ENCODE measurements at regions not wholly inside any gene's neighbourhood (a gene's known extent, or its start where the extent isn't known, plus 50 kb on each side); places are given as distances from the start of the nearest gene placed in this dataset.

DNA sequence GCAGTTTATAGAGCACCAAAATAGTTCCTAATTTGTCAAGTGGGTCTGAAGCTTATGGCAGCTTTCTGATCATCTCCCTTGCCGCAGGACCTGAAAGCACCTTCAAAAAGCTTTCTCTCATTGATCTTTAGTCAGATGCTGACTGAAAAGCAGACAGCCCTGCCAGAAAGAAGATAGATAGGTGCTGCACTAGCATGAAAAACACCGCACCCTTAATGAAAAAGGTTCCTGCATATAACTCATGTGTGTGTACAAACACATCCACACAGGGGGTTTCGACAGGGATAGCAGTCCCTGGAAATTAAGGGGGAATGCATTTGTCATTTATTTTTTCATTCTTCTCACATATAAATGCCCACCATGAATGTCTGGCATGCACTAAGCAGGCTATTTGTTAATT, 361.7 kb upstream of the SNX7 start:
- TF ChIP-seq, protein P1, sequence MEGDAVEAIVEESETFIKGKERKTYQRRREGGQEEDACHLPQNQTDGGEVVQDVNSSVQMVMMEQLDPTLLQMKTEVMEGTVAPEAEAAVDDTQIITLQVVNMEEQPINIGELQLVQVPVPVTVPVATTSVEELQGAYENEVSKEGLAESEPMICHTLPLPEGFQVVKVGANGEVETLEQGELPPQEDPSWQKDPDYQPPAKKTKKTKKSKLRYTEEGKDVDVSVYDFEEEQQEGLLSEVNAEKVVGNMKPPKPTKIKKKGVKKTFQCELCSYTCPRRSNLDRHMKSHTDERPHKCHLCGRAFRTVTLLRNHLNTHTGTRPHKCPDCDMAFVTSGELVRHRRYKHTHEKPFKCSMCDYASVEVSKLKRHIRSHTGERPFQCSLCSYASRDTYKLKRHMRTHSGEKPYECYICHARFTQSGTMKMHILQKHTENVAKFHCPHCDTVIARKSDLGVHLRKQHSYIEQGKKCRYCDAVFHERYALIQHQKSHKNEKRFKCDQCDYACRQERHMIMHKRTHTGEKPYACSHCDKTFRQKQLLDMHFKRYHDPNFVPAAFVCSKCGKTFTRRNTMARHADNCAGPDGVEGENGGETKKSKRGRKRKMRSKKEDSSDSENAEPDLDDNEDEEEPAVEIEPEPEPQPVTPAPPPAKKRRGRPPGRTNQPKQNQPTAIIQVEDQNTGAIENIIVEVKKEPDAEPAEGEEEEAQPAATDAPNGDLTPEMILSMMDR (IDR thresholded peaks at IDR 0.05; ENCODE audit: unreplicated experiment), result no peak
- peaks cover 3% of the 10 kb centered on the region for H3K4me1 Mint-ChIP-seq (ENCODE audit: unreplicated experiment)
- H3K4me3 Mint-ChIP-seq (ENCODE audit: unreplicated experiment), result no peak overlapping the region
- H3K36me3 Mint-ChIP-seq (ENCODE audit: low read depth, unreplicated experiment), result no peaks in the 10 kb centered on the region
- DNase-seq (ENCODE audit: low spot score), result no peak
- no peaks in the 10 kb centered on the region for H3K27me3 Mint-ChIP-seq (ENCODE audit: unreplicated experiment)
- H3K27ac Mint-ChIP-seq (ENCODE audit: unreplicated experiment), result no peak overlapping the region
- no peaks in the 10 kb centered on the region for H3K9me3 Mint-ChIP-seq (ENCODE audit: unreplicated experiment)

DNA sequence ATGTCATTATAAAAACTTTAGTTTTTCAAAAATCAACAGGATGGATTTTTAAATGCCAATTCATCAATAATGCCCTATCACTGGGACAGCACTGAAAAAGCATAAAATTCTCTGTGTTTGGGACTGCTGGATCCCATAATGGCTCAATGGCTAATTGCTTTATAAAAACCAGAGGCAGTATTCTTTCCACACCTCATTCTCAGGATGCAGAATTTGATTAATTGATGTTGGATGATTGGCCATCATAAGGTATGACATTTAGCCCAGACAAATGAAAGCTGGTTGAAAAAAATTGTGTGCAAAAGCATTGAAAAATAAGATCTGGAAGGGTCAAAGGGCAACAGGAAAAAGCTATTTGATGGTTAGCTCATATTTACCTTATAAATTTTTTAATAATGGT, 362.2 kb upstream of the SNX7 start:
- no peaks in the 10 kb centered on the region for H3K9me3 Mint-ChIP-seq (ENCODE audit: unreplicated experiment)
- no peak for DNase-seq (ENCODE audit: low spot score)
- no peaks in the 10 kb centered on the region for H3K27me3 Mint-ChIP-seq (ENCODE audit: unreplicated experiment)
- TF ChIP-seq, protein P1 (IDR thresholded peaks at IDR 0.05; ENCODE audit: unreplicated experiment), result no peak
- peaks cover 3% of the 10 kb centered on the region for H3K4me1 Mint-ChIP-seq (ENCODE audit: unreplicated experiment)
- no peak overlapping the region for H3K27ac Mint-ChIP-seq (ENCODE audit: unreplicated experiment)
- H3K4me3 Mint-ChIP-seq (ENCODE audit: unreplicated experiment), result no peak overlapping the region
- H3K36me3 Mint-ChIP-seq (ENCODE audit: low read depth, unreplicated experiment), result no peaks in the 10 kb centered on the region

DNA sequence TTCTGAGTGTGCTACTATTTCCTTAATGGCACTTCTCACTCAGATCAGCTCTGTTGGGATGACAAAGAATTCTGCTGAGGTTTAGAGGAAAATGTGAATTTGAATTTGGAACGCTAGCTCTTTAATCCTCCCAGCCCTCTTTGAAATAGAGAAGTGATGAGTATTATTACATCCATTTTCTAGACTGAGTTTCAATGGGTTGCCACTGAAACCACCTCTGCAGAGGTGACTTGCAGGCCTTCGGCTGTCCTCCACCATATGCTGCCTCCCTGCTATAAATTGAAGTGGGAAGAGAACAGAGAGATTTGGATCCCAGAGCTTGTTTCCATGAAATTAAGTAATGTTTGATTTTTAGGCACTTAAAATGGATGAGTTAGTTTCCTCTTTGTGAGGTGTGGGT, 363.2 kb upstream of the SNX7 start:
- Mint-ChIP-seq H3K27me3 (ENCODE audit: unreplicated experiment) (no peaks in the 10 kb centered on the region), H3K4me3 (ENCODE audit: unreplicated experiment) (no peak overlapping the region), H3K27ac (ENCODE audit: unreplicated experiment) (no peak overlapping the region), H3K36me3 (ENCODE audit: low read depth, unreplicated experiment) (no peaks in the 10 kb centered on the region), H3K4me1 (ENCODE audit: unreplicated experiment) (peaks cover 3% of the 10 kb centered on the region), H3K9me3 (ENCODE audit: unreplicated experiment) (no peaks in the 10 kb centered on the region)
- TF ChIP-seq, protein P1 (IDR thresholded peaks at IDR 0.05; ENCODE audit: unreplicated experiment), result no peak
- DNase-seq (ENCODE audit: low spot score), result no peak

DNA sequence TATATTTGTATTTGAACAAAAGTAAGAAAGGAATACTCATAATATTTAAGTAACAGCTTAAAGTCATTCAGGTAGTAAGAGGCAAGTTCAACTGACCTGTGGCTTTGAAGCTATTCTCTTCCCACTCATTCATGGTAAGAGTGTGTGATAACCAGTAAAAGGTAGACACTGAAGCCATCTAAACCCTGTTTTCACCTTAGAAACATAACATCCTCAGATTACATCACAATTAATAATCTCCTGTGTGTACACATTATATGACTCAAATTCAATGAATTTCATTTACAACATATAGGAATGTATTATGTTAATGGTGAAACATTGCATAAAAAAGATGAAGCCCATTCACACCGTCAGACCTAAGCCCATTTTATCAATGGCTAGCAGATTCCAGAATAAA, 364.8 kb upstream of the SNX7 start:
- Mint-ChIP-seq H3K4me3 (ENCODE audit: unreplicated experiment) (no peak overlapping the region), H3K27me3 (ENCODE audit: unreplicated experiment) (no peaks in the 10 kb centered on the region), H3K27ac (ENCODE audit: unreplicated experiment) (no peak overlapping the region), H3K36me3 (ENCODE audit: low read depth, unreplicated experiment) (no peaks in the 10 kb centered on the region), H3K4me1 (ENCODE audit: unreplicated experiment) (no peaks in the 10 kb centered on the region), H3K9me3 (ENCODE audit: unreplicated experiment) (no peaks in the 10 kb centered on the region)
- no peak for DNase-seq (ENCODE audit: low spot score)
- TF ChIP-seq, protein P1 (IDR thresholded peaks at IDR 0.05; ENCODE audit: unreplicated experiment), result no peak

DNA sequence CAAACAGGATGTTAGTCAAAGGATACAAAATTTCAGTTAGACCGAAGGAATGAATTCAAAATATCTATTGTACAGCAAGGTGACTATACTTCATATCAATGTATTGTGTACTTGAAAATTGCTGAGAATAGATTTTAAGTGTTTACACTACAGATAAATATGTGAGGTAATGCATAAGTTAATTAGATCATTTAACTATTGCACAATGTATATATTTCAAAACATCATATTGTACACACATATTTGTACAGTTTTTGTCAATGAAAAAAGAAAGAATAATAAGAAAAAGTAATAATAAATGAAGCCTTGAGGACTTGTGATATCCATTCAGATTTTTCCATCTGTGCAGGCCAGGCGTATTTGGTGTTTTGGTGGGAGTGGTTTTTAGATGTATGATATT, 367.4 kb upstream of the SNX7 start:
- no peaks in the 10 kb centered on the region for H3K27me3 Mint-ChIP-seq (ENCODE audit: unreplicated experiment)
- H3K36me3 Mint-ChIP-seq (ENCODE audit: low read depth, unreplicated experiment), result no peaks in the 10 kb centered on the region
- H3K27ac Mint-ChIP-seq (ENCODE audit: unreplicated experiment), result no peak overlapping the region
- H3K4me3 Mint-ChIP-seq (ENCODE audit: unreplicated experiment), result no peak overlapping the region
- H3K9me3 Mint-ChIP-seq (ENCODE audit: unreplicated experiment), result no peaks in the 10 kb centered on the region
- TF ChIP-seq, protein P1 (IDR thresholded peaks at IDR 0.05; ENCODE audit: unreplicated experiment), result no peak
- no peak for DNase-seq (ENCODE audit: low spot score)
- H3K4me1 Mint-ChIP-seq (ENCODE audit: unreplicated experiment), result no peaks in the 10 kb centered on the region

All from endothelial cell (in vitro differentiated cells).